ENCODE measurements at regions not wholly inside any gene's neighbourhood (a gene's known extent, or its start where the extent isn't known, plus 50 kb on each side); places are given as distances from the start of the nearest gene placed in this dataset.

- H3K27ac ChIP-seq (ENCODE audit: low read depth, low read length), result no peak overlapping the region
- H3K4me1 ChIP-seq (ENCODE audit: control insufficient read depth in 3 of 3, insufficient read depth in 3 of 3, low read length in 3 of 3), result no peaks in the 10 kb centered on the region
- no peak overlapping the region for H3K9ac ChIP-seq (ENCODE audit: low read depth in 1 of 3, low read length in 3 of 3)
- no peaks in the 10 kb centered on the region for H3K9me3 ChIP-seq (ENCODE audit: control insufficient read depth in 3 of 3, low read length in 3 of 3)
- no peaks in the 10 kb centered on the region for H3K36me3 ChIP-seq (ENCODE audit: control insufficient read depth in 3 of 3, insufficient read depth in 3 of 3, low read length in 3 of 3)
- H3K27me3 ChIP-seq (ENCODE audit: control insufficient read depth in 3 of 3, insufficient read depth in 3 of 3, low read length in 3 of 3), result no peaks in the 10 kb centered on the region
- no peak overlapping the region for H3K4me3 ChIP-seq (ENCODE audit: low read length in 3 of 3)
These were observed 1643.0 kb upstream of the CDH6 start for GRCh38 chr5:29550523-29550922.

GRCh38 chr5:29548262-29548661 is 1645.2 kb upstream of the CDH6 start:
- H3K27ac ChIP-seq (ENCODE audit: low read depth, low read length), result no peak overlapping the region
- no peaks in the 10 kb centered on the region for H3K4me1 ChIP-seq (ENCODE audit: control insufficient read depth in 3 of 3, insufficient read depth in 3 of 3, low read length in 3 of 3)
- no peaks in the 10 kb centered on the region for H3K9me3 ChIP-seq (ENCODE audit: control insufficient read depth in 3 of 3, low read length in 3 of 3)
- no peak overlapping the region for H3K4me3 ChIP-seq (ENCODE audit: low read length in 3 of 3)
- H3K27me3 ChIP-seq (ENCODE audit: control insufficient read depth in 3 of 3, insufficient read depth in 3 of 3, low read length in 3 of 3), result no peaks in the 10 kb centered on the region
- no peaks in the 10 kb centered on the region for H3K36me3 ChIP-seq (ENCODE audit: control insufficient read depth in 3 of 3, insufficient read depth in 3 of 3, low read length in 3 of 3)
- no peak overlapping the region for H3K9ac ChIP-seq (ENCODE audit: low read depth in 1 of 3, low read length in 3 of 3)

GRCh38 chr5:29547236-29547865 is 1646.1 kb upstream of the CDH6 start:
- H3K9me3 ChIP-seq (ENCODE audit: control insufficient read depth in 3 of 3, low read length in 3 of 3), result no peaks in the 10 kb centered on the region
- H3K4me3 ChIP-seq (ENCODE audit: low read length in 3 of 3), result no peak overlapping the region
- H3K4me1 ChIP-seq (ENCODE audit: control insufficient read depth in 3 of 3, insufficient read depth in 3 of 3, low read length in 3 of 3), result no peaks in the 10 kb centered on the region
- no peaks in the 10 kb centered on the region for H3K27me3 ChIP-seq (ENCODE audit: control insufficient read depth in 3 of 3, insufficient read depth in 3 of 3, low read length in 3 of 3)
- H3K9ac ChIP-seq (ENCODE audit: low read depth in 1 of 3, low read length in 3 of 3), result no peak overlapping the region
- H3K27ac ChIP-seq (ENCODE audit: low read depth, low read length), result no peak overlapping the region
- H3K36me3 ChIP-seq (ENCODE audit: control insufficient read depth in 3 of 3, insufficient read depth in 3 of 3, low read length in 3 of 3), result no peaks in the 10 kb centered on the region

GRCh38 chr5:29543501-29543900 is 1650.0 kb upstream of the CDH6 start:
- Histone ChIP-seq H3K27ac (ENCODE audit: low read depth, low read length) (no peak overlapping the region), H3K36me3 (ENCODE audit: control insufficient read depth in 3 of 3, insufficient read depth in 3 of 3, low read length in 3 of 3) (no peaks in the 10 kb centered on the region), H3K27me3 (ENCODE audit: control insufficient read depth in 3 of 3, insufficient read depth in 3 of 3, low read length in 3 of 3) (no peaks in the 10 kb centered on the region), H3K9me3 (ENCODE audit: control insufficient read depth in 3 of 3, low read length in 3 of 3) (peaks cover 0 to 3% (median 0%) of the 10 kb centered on the region in 3 donors), H3K9ac (ENCODE audit: low read depth in 1 of 3, low read length in 3 of 3) (no peak overlapping the region), H3K4me1 (ENCODE audit: control insufficient read depth in 3 of 3, insufficient read depth in 3 of 3, low read length in 3 of 3) (no peaks in the 10 kb centered on the region), H3K4me3 (ENCODE audit: low read length in 3 of 3) (no peak overlapping the region)

- Histone ChIP-seq H3K4me1 (ENCODE audit: control insufficient read depth in 3 of 3, insufficient read depth in 3 of 3, low read length in 3 of 3) (no peaks in the 10 kb centered on the region), H3K9ac (ENCODE audit: low read depth in 1 of 3, low read length in 3 of 3) (no peak overlapping the region), H3K27me3 (ENCODE audit: control insufficient read depth in 3 of 3, insufficient read depth in 3 of 3, low read length in 3 of 3) (no peaks in the 10 kb centered on the region), H3K9me3 (ENCODE audit: control insufficient read depth in 3 of 3, low read length in 3 of 3) (no peaks in the 10 kb centered on the region), H3K4me3 (ENCODE audit: low read length in 3 of 3) (no peak overlapping the region), H3K27ac (ENCODE audit: low read depth, low read length) (no peak overlapping the region), H3K36me3 (ENCODE audit: control insufficient read depth in 3 of 3, insufficient read depth in 3 of 3, low read length in 3 of 3) (no peaks in the 10 kb centered on the region)
These were observed 1669.3 kb upstream of the CDH6 start for GRCh38 chr5:29524227-29524626.

GRCh38 chr5:29518176-29518575 is 1675.3 kb upstream of the CDH6 start:
- no peak overlapping the region for H3K27ac ChIP-seq (ENCODE audit: low read depth, low read length)
- no peaks in the 10 kb centered on the region for H3K4me1 ChIP-seq (ENCODE audit: control insufficient read depth in 3 of 3, insufficient read depth in 3 of 3, low read length in 3 of 3)
- H3K27me3 ChIP-seq (ENCODE audit: control insufficient read depth in 3 of 3, insufficient read depth in 3 of 3, low read length in 3 of 3), result no peaks in the 10 kb centered on the region
- no peak overlapping the region for H3K9ac ChIP-seq (ENCODE audit: low read depth in 1 of 3, low read length in 3 of 3)
- H3K36me3 ChIP-seq (ENCODE audit: control insufficient read depth in 3 of 3, insufficient read depth in 3 of 3, low read length in 3 of 3), result no peaks in the 10 kb centered on the region
- no peak overlapping the region for H3K4me3 ChIP-seq (ENCODE audit: low read length in 3 of 3)
- H3K9me3 ChIP-seq (ENCODE audit: control insufficient read depth in 3 of 3, low read length in 3 of 3), result no peaks in the 10 kb centered on the region

- H3K4me1 ChIP-seq (ENCODE audit: control insufficient read depth in 3 of 3, insufficient read depth in 3 of 3, low read length in 3 of 3), result no peaks in the 10 kb centered on the region
- no peaks in the 10 kb centered on the region for H3K9me3 ChIP-seq (ENCODE audit: control insufficient read depth in 3 of 3, low read length in 3 of 3)
- H3K9ac ChIP-seq (ENCODE audit: low read depth in 1 of 3, low read length in 3 of 3), result no peak overlapping the region
- no peak overlapping the region for H3K4me3 ChIP-seq (ENCODE audit: low read length in 3 of 3)
- no peaks in the 10 kb centered on the region for H3K36me3 ChIP-seq (ENCODE audit: control insufficient read depth in 3 of 3, insufficient read depth in 3 of 3, low read length in 3 of 3)
- no peak overlapping the region for H3K27ac ChIP-seq (ENCODE audit: low read depth, low read length)
- no peaks in the 10 kb centered on the region for H3K27me3 ChIP-seq (ENCODE audit: control insufficient read depth in 3 of 3, insufficient read depth in 3 of 3, low read length in 3 of 3)
These were observed 1677.3 kb upstream of the CDH6 start for GRCh38 chr5:29516224-29516623.

- Histone ChIP-seq H3K36me3 (ENCODE audit: control insufficient read depth in 3 of 3, insufficient read depth in 3 of 3, low read length in 3 of 3) (no peaks in the 10 kb centered on the region), H3K9me3 (ENCODE audit: control insufficient read depth in 3 of 3, low read length in 3 of 3) (no peaks in the 10 kb centered on the region), H3K27me3 (ENCODE audit: control insufficient read depth in 3 of 3, insufficient read depth in 3 of 3, low read length in 3 of 3) (no peaks in the 10 kb centered on the region), H3K4me1 (ENCODE audit: control insufficient read depth in 3 of 3, insufficient read depth in 3 of 3, low read length in 3 of 3) (no peaks in the 10 kb centered on the region), H3K4me3 (ENCODE audit: low read length in 3 of 3) (no peak overlapping the region), H3K9ac (ENCODE audit: low read depth in 1 of 3, low read length in 3 of 3) (no peak overlapping the region), H3K27ac (ENCODE audit: low read depth, low read length) (no peak overlapping the region)
These were observed 1685.4 kb upstream of the CDH6 start for GRCh38 chr5:29508131-29508530.

- Histone ChIP-seq H3K4me1 (ENCODE audit: control insufficient read depth in 3 of 3, insufficient read depth in 3 of 3, low read length in 3 of 3) (no peaks in the 10 kb centered on the region), H3K9ac (ENCODE audit: low read depth in 1 of 3, low read length in 3 of 3) (no peak overlapping the region), H3K36me3 (ENCODE audit: control insufficient read depth in 3 of 3, insufficient read depth in 3 of 3, low read length in 3 of 3) (no peaks in the 10 kb centered on the region)
These were observed 1689.1 kb upstream of the CDH6 start for GRCh38 chr5:29504411-29504810.

GRCh38 chr5:29498860-29499259 is 1694.6 kb upstream of the CDH6 start:
- Histone ChIP-seq H3K9me3 (ENCODE audit: control insufficient read depth in 3 of 3, low read length in 3 of 3) (peaks cover 4 to 5% (median 4%) of the 10 kb centered on the region in 3 donors), H3K27ac (ENCODE audit: low read depth, low read length) (no peak overlapping the region), H3K4me3 (ENCODE audit: low read length in 3 of 3) (no peak overlapping the region), H3K9ac (ENCODE audit: low read depth in 1 of 3, low read length in 3 of 3) (no peak overlapping the region), H3K4me1 (ENCODE audit: control insufficient read depth in 3 of 3, insufficient read depth in 3 of 3, low read length in 3 of 3) (no peaks in the 10 kb centered on the region), H3K27me3 (ENCODE audit: control insufficient read depth in 3 of 3, insufficient read depth in 3 of 3, low read length in 3 of 3) (no peaks in the 10 kb centered on the region), H3K36me3 (ENCODE audit: control insufficient read depth in 3 of 3, insufficient read depth in 3 of 3, low read length in 3 of 3) (no peaks in the 10 kb centered on the region)

More at GRCh38 chr5:29504411-29504810, 1689.1 kb upstream of the CDH6 start:
- Histone ChIP-seq H3K4me3 (ENCODE audit: low read length in 3 of 3) (no peak overlapping the region), H3K27ac (ENCODE audit: low read depth, low read length) (no peak overlapping the region), H3K9me3 (ENCODE audit: control insufficient read depth in 3 of 3, low read length in 3 of 3) (peaks cover 0 to 1% (median 0%) of the 10 kb centered on the region in 3 donors), H3K27me3 (ENCODE audit: control insufficient read depth in 3 of 3, insufficient read depth in 3 of 3, low read length in 3 of 3) (no peaks in the 10 kb centered on the region)

Measured in skeletal muscle tissue (tissue), 3 donors.